ENCODE measurements at regions not wholly inside any gene's neighbourhood (a gene's known extent, or its start where the extent isn't known, plus 50 kb on each side); places are given as distances from the start of the nearest gene placed in this dataset.

GRCh38 chr12:66852091-66852490 lies 173.2 kb upstream of the GRIP1 start:
- DNase-seq (no peak), ATAC-seq (ENCODE audit: low FRiP score) (no peak)
- Histone ChIP-seq H3K27me3 (ENCODE audit: control insufficient read depth in 1 of 2, insufficient read depth in 2 of 2, low read length in 1 of 2) (no peaks in the 10 kb centered on the region), H3K9me3 (ENCODE audit: control insufficient read depth, low read length) (no peaks in the 10 kb centered on the region), H3K36me3 (ENCODE audit: control insufficient read depth in 1 of 2, insufficient read depth in 2 of 2, low read length in 1 of 2) (no peaks in the 10 kb centered on the region), H3K27ac (ENCODE audit: low read depth in 1 of 2, low read length in 2 of 2) (no peak overlapping the region), H3K4me1 (ENCODE audit: control insufficient read depth in 1 of 2, insufficient read depth in 2 of 2, low read length in 2 of 2) (no peaks in the 10 kb centered on the region), H3K4me3 (ENCODE audit: low read length in 2 of 2) (no peak overlapping the region)
- 1 to 5% methylated on average over 2 of the region's 2 CpGs for WGBS, 2 donors
- intact Hi-C loops (cut with DNase I): no loop called here

- H3K4me3 ChIP-seq (ENCODE audit: low read length in 2 of 2): no peak overlapping the region
- no peaks in the 10 kb centered on the region for H3K36me3 ChIP-seq (ENCODE audit: control insufficient read depth in 1 of 2, insufficient read depth in 2 of 2, low read length in 1 of 2)
- WGBS, 2 donors: 6 to 11% methylated on average over 2 of the region's 2 CpGs
- ATAC-seq (ENCODE audit: low FRiP score): no peak
- no peak for DNase-seq
- no peak overlapping the region for H3K27ac ChIP-seq (ENCODE audit: low read depth in 1 of 2, low read length in 2 of 2)
- no peaks in the 10 kb centered on the region for H3K4me1 ChIP-seq (ENCODE audit: control insufficient read depth in 1 of 2, insufficient read depth in 2 of 2, low read length in 2 of 2)
- H3K27me3 ChIP-seq (ENCODE audit: control insufficient read depth in 1 of 2, insufficient read depth in 2 of 2, low read length in 1 of 2): no peaks in the 10 kb centered on the region
- intact Hi-C loops (cut with DNase I): no loop called here
- H3K9me3 ChIP-seq (ENCODE audit: control insufficient read depth, low read length): no peaks in the 10 kb centered on the region
These were observed 173.9 kb upstream of the GRIP1 start for GRCh38 chr12:66852765-66853164.

- ATAC-seq (ENCODE audit: low FRiP score): no peak
- no peaks in the 10 kb centered on the region for H3K36me3 ChIP-seq (ENCODE audit: control insufficient read depth in 1 of 2, insufficient read depth in 2 of 2, low read length in 1 of 2)
- intact Hi-C loops (cut with DNase I): no loop called here
- no peak overlapping the region for H3K27ac ChIP-seq (ENCODE audit: low read depth in 1 of 2, low read length in 2 of 2)
- DNase-seq: no peak
- no peak overlapping the region for H3K4me3 ChIP-seq (ENCODE audit: low read length in 2 of 2)
- H3K4me1 ChIP-seq (ENCODE audit: control insufficient read depth in 1 of 2, insufficient read depth in 2 of 2, low read length in 2 of 2): no peaks in the 10 kb centered on the region
- no peaks in the 10 kb centered on the region for H3K9me3 ChIP-seq (ENCODE audit: control insufficient read depth, low read length)
- WGBS, 2 donors: 80% methylated on average over 7 of the region's 7 CpGs
- H3K27me3 ChIP-seq (ENCODE audit: control insufficient read depth in 1 of 2, insufficient read depth in 2 of 2, low read length in 1 of 2): no peaks in the 10 kb centered on the region
These were observed 181.0 kb upstream of the GRIP1 start for GRCh38 chr12:66859751-66860440.

- H3K27ac ChIP-seq (ENCODE audit: low read depth in 1 of 2, low read length in 2 of 2): no peak overlapping the region
- ATAC-seq (ENCODE audit: low FRiP score): no peak
- 30 to 31% methylated on average over 5 of the region's 5 CpGs for WGBS, 2 donors
- no peaks in the 10 kb centered on the region for H3K36me3 ChIP-seq (ENCODE audit: control insufficient read depth in 1 of 2, insufficient read depth in 2 of 2, low read length in 1 of 2)
- intact Hi-C loops (cut with DNase I): no loop called here
- no peak overlapping the region for H3K4me3 ChIP-seq (ENCODE audit: low read length in 2 of 2)
- peak; percentile 55 to 76 for DNase-seq
- H3K9me3 ChIP-seq (ENCODE audit: control insufficient read depth, low read length): no peaks in the 10 kb centered on the region
- H3K27me3 ChIP-seq (ENCODE audit: control insufficient read depth in 1 of 2, insufficient read depth in 2 of 2, low read length in 1 of 2): no peaks in the 10 kb centered on the region
- H3K4me1 ChIP-seq (ENCODE audit: control insufficient read depth in 1 of 2, insufficient read depth in 2 of 2, low read length in 2 of 2): no peaks in the 10 kb centered on the region
These were observed 182.2 kb upstream of the GRIP1 start for GRCh38 chr12:66860752-66861750.

GRCh38 chr12:66862356-66862985 lies 183.6 kb upstream of the GRIP1 start:
- intact Hi-C loops (cut with DNase I): no loop called here
- WGBS, 2 donors: 89 to 95% methylated on average over 3 of the region's 3 CpGs

GRCh38 chr12:66863276-66863675 lies 184.4 kb upstream of the GRIP1 start:
- intact Hi-C loops (cut with DNase I): no loop called here
- Histone ChIP-seq H3K4me1 (ENCODE audit: control insufficient read depth in 1 of 2, insufficient read depth in 2 of 2, low read length in 2 of 2) (no peaks in the 10 kb centered on the region), H3K27me3 (ENCODE audit: control insufficient read depth in 1 of 2, insufficient read depth in 2 of 2, low read length in 1 of 2) (no peaks in the 10 kb centered on the region), H3K9me3 (ENCODE audit: control insufficient read depth, low read length) (no peaks in the 10 kb centered on the region), H3K27ac (ENCODE audit: low read depth in 1 of 2, low read length in 2 of 2) (no peak overlapping the region), H3K36me3 (ENCODE audit: control insufficient read depth in 1 of 2, insufficient read depth in 2 of 2, low read length in 1 of 2) (no peaks in the 10 kb centered on the region), H3K4me3 (ENCODE audit: low read length in 2 of 2) (no peak overlapping the region)
- 38 to 44% methylated on average over 1 of the region's 1 CpG for WGBS, 2 donors
- ATAC-seq (ENCODE audit: low FRiP score): no peak
- no peak for DNase-seq

More at GRCh38 chr12:66862356-66862985, 183.6 kb upstream of the GRIP1 start:
- H3K9me3 ChIP-seq (ENCODE audit: control insufficient read depth, low read length): no peaks in the 10 kb centered on the region
- ATAC-seq (ENCODE audit: low FRiP score) (no peak), DNase-seq (no peak)
- H3K27ac ChIP-seq (ENCODE audit: low read depth in 1 of 2, low read length in 2 of 2): no peak overlapping the region
- no peaks in the 10 kb centered on the region for H3K36me3 ChIP-seq (ENCODE audit: control insufficient read depth in 1 of 2, insufficient read depth in 2 of 2, low read length in 1 of 2)
- no peak overlapping the region for H3K4me3 ChIP-seq (ENCODE audit: low read length in 2 of 2)
- H3K4me1 ChIP-seq (ENCODE audit: control insufficient read depth in 1 of 2, insufficient read depth in 2 of 2, low read length in 2 of 2): no peaks in the 10 kb centered on the region
- no peaks in the 10 kb centered on the region for H3K27me3 ChIP-seq (ENCODE audit: control insufficient read depth in 1 of 2, insufficient read depth in 2 of 2, low read length in 1 of 2)

DNA sequence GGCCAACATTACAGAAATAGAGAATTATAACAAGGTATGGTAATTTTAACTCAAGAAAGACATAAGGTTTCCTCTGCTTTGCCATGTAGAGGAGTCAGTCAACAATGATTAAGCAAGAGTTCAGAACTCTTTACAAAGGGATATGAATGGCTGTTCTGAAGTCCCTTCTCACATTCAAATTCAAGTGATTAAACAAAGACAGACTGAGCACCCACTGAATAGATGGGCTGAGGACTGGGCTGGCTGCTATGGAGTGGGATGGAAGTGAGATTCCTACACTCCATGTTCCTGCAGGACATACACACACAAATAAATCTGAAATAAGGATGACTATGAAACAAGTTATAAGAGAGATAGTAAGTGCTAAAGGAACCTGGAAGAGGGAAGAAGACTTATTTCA lies 199.0 kb upstream of the GRIP1 start:
- no peaks in the 10 kb centered on the region for H3K36me3 ChIP-seq (ENCODE audit: control insufficient read depth in 1 of 2, insufficient read depth in 2 of 2, low read length in 1 of 2)
- ATAC-seq (ENCODE audit: low FRiP score): no peak
- no peak for DNase-seq

DNA sequence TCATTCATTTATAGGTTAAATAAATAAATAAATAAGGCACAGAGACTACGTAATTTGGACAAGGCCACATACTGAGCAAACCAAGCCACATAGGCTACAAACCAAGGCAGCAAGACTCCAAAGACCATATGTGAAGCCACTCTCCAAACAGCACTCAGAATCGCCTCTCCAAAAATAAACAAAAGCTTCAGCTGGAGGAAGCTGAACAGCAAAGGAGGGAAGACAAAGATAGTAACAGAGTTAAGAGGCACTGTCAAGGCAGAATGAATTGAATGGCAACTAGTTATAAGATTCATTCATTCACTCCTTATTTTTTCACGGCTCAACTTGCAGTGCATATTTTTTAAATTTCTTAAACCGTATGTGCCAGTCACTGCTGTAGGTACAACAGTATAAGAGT lies 200.5 kb upstream of the GRIP1 start:
- no peaks in the 10 kb centered on the region for H3K27me3 ChIP-seq (ENCODE audit: control insufficient read depth in 1 of 2, insufficient read depth in 2 of 2, low read length in 1 of 2)
- H3K4me3 ChIP-seq (ENCODE audit: low read length in 2 of 2): no peak overlapping the region
- DNase-seq (no peak), ATAC-seq (ENCODE audit: low FRiP score) (no peak)
- intact Hi-C loops (cut with DNase I): no loop called here
- H3K27ac ChIP-seq (ENCODE audit: low read depth in 1 of 2, low read length in 2 of 2): no peak overlapping the region
- H3K36me3 ChIP-seq (ENCODE audit: control insufficient read depth in 1 of 2, insufficient read depth in 2 of 2, low read length in 1 of 2): no peaks in the 10 kb centered on the region
- 64 to 68% methylated on average over 4 of the region's 4 CpGs for WGBS, 2 donors
- H3K9me3 ChIP-seq (ENCODE audit: control insufficient read depth, low read length): peaks cover 3% of the 10 kb centered on the region
- H3K4me1 ChIP-seq (ENCODE audit: control insufficient read depth in 1 of 2, insufficient read depth in 2 of 2, low read length in 2 of 2): no peaks in the 10 kb centered on the region

More for the DNA sequence above, 199.0 kb upstream of the GRIP1 start:
- no peak overlapping the region for H3K4me3 ChIP-seq (ENCODE audit: low read length in 2 of 2)
- H3K9me3 ChIP-seq (ENCODE audit: control insufficient read depth, low read length): peaks cover 3% of the 10 kb centered on the region
- H3K27ac ChIP-seq (ENCODE audit: low read depth in 1 of 2, low read length in 2 of 2): no peak overlapping the region
- no peaks in the 10 kb centered on the region for H3K4me1 ChIP-seq (ENCODE audit: control insufficient read depth in 1 of 2, insufficient read depth in 2 of 2, low read length in 2 of 2)
- H3K27me3 ChIP-seq (ENCODE audit: control insufficient read depth in 1 of 2, insufficient read depth in 2 of 2, low read length in 1 of 2): no peaks in the 10 kb centered on the region
- intact Hi-C loops (cut with DNase I): no loop called here
